Esophagus muscularis mucosa (tissue), 4 donors: ENCODE measurements at regions not wholly inside any gene's neighbourhood (a gene's known extent, or its start where the extent isn't known, plus 50 kb on each side); places are given as distances from the start of the nearest gene placed in this dataset.
A peak's percentile ranks its signal among the peaks of the same experiment; 100 is the strongest.

ENCODE experiments used
- DNase-seq: peaks from one replicate; pipeline ENCODE4 v3.0.0-alpha.2; 2017; ENCODE audit errors: extremely low spot score
- H3K27ac ChIP-seq, 4 donors: fragments of 200-600 bp; sonication (generic); replicated peaks in 1 of 4; 1 replicate in 3 of 4; 2 replicates in 1 of 4; pipeline ENCODE4 v1.5.1; 2016 to 2019; ENCODE audit warnings: mild to moderate bottlenecking in 1 of 4
- H3K27me3 ChIP-seq, 4 donors: fragments of 200-600 bp; sonication (generic); one replicate each; pipeline versions ENCODE4 v1.5.1 to v1.6.0; 2016 to 2019
- H3K36me3 ChIP-seq, 4 donors: fragments of 200-600 bp; sonication (generic); one replicate each; pipeline ENCODE4 v1.5.1; 2016 to 2019
- H3K4me1 ChIP-seq, 4 donors: fragments of 200-600 bp; sonication (generic); one replicate each; pipeline ENCODE4 v1.5.1; 2016 to 2019
- H3K4me3 ChIP-seq, 4 donors: fragments of 200-600 bp; sonication (generic); 1 replicate in 2 of 4; 2 replicates in 2 of 4; pipeline ENCODE4 v1.5.1; 2016 to 2019; ENCODE audit warnings: mild to moderate bottlenecking in 4 of 4, moderate library complexity in 1 of 4
- H3K9me3 ChIP-seq, 4 donors: fragments of 200-600 bp; sonication (generic); 1 replicate in 3 of 4; 2 replicates in 1 of 4; pipeline ENCODE4 v1.5.1; 2016 to 2019
- CTCF ChIP-seq, 3 experiments: fragments of 200-600 bp in 2 of 3; fragments of 450-650 bp in 1 of 3; sonication (generic) in 2 of 3; IDR thresholded peaks; one replicate each; pipeline ENCODE4 v1.5.1; 2017 to 2019; ENCODE audit warnings: antibody characterized with exemption in 3 of 3, mild to moderate bottlenecking in 2 of 3, moderate library complexity in 1 of 3
- EP300 ChIP-seq: sonication (generic); formaldehyde crosslinking; IDR thresholded peaks from one replicate; pipeline ENCODE4 v1.6.1; 2017; ENCODE audit warnings: antibody characterized with exemption
- POLR2A ChIP-seq: fragments of 450-650 bp; IDR thresholded peaks from one replicate; pipeline ENCODE4 v1.6.1; 2017; ENCODE audit warnings: antibody characterized with exemption, moderate library complexity, mild to moderate bottlenecking, low read depth
- POLR2AphosphoS5 ChIP-seq, 2 donors: sonication (generic); formaldehyde crosslinking; IDR thresholded peaks; one replicate each; pipeline ENCODE4 v1.6.1; 2017; ENCODE audit warnings: antibody characterized with exemption in 2 of 2
- WGBS: methylation state at CpG from one replicate; pipeline ENCODE4 v1.1.5; 2018; 5-methylcytosine and 5-hydroxymethylcytosine counted together
- intact Hi-C: fragments of 100-400 bp; cut with DNase I; formaldehyde crosslinking; loops from one replicate; pipeline ENCODE4 v1.15.1; 2023

GRCh38 chr6:6810727-6811126 lies 222.2 kb downstream of the LY86 start:
- intact Hi-C loops: no loop called here
- peak overlapping the region in 2 of 4 donors; percentile 1 to 23 for H3K27ac ChIP-seq
- WGBS: 75% methylated on average over 6 of the region's 6 CpGs

DNA sequence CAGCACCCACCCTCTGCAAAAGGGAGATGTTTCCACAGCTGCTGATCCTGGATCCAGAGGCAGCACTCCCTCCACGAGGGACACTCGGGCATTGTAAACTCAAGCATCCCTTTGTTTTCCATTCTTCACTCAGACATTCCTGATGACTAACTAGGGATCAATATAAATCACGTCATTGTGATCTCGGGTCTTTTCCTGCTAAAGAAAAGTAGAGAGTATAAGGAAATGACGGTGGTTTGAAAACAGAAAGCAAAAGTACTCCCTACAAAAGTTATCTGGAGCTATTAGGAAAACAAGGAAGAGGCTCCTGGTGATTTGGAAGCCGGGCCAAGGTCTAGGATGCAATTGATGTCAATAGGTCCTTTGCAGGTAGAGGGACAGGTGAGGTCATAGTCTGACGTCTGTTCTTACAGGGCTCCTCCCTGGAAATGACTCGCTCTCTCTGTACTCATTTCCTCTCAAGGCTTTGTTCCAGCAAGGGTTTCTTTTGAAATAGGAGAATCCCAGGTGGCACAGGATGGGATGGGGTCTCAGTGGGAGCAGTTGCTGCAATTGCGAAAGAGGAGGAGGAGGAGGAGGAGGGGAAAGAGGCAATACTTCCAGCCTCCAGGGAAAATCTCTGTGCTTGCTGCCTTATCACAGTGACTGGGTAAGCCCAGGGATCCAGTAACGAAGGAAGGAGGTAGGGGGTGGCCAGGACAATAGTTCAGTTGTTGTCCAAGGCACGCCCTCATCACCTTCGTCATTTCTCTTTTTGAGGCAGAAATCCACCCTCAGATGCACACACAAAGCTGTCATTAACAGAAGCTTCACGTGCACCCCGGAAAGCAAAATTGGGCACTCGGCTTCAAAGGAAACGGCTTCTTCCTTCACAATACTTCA lies 222.8 kb downstream of the LY86 start:
- 26% methylated on average over 16 of the region's 16 CpGs for WGBS
- Histone ChIP-seq H3K4me3 (peak overlapping the region; percentile 36 to 51 (median 38)), H3K9me3 (no peaks in the 10 kb centered on the region), H3K27ac (peak overlapping the region in 3 of 4 donors; percentile 4 to 37 (median 14)), H3K4me1 (peaks cover 0 to 19% (median 5%) of the 10 kb centered on the region in 4 donors), H3K27me3 (peaks cover 0 to 11% (median 0%) of the 10 kb centered on the region in 4 donors), H3K36me3 (no peaks in the 10 kb centered on the region)
- intact Hi-C loops: no loop called here
- TF ChIP-seq CTCF (IDR thresholded peaks at IDR 0.05): no peak
- peak in 1 of 2 donors; percentile 13 for TF ChIP-seq POLR2AphosphoS5 (IDR thresholded peaks at IDR 0.05)
- no peak for DNase-seq

More at GRCh38 chr6:6810727-6811126, 222.2 kb downstream of the LY86 start:
- Histone ChIP-seq H3K4me1 (peaks cover 0 to 19% (median 5%) of the 10 kb centered on the region in 4 donors), H3K4me3 (peak overlapping the region; percentile 36 to 51 (median 38)), H3K9me3 (no peaks in the 10 kb centered on the region), H3K27me3 (peaks cover 0 to 13% (median 0%) of the 10 kb centered on the region in 4 donors), H3K36me3 (no peaks in the 10 kb centered on the region)
- no peak for DNase-seq
- TF ChIP-seq EP300 (no peak), POLR2A (no peak), POLR2AphosphoS5 (IDR thresholded peaks at IDR 0.05) (no peak), CTCF (IDR thresholded peaks at IDR 0.05) (no peak)

DNA sequence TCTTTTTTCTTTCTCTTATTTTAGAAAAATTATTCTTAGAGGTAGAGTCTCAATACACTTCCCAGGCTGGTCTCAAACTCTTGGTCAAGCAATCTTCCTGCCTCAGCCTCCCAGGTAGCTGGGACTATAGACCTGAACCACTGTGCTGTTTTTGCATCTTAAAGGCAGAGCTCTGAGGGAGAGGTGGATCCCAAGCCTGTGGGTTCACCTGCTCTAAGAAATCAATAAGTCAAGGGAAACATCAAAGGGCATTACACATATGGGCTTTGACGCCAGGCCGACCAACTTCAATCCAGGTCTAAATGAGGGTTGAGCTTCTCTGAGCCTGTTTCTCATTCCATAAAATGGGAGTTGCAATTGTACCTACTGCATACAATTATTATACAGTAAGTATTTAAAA lies 223.9 kb downstream of the LY86 start:
- WGBS: 97% methylated on average over 2 of the region's 2 CpGs
- intact Hi-C loops: no loop called here
- DNase-seq: no peak

DNA sequence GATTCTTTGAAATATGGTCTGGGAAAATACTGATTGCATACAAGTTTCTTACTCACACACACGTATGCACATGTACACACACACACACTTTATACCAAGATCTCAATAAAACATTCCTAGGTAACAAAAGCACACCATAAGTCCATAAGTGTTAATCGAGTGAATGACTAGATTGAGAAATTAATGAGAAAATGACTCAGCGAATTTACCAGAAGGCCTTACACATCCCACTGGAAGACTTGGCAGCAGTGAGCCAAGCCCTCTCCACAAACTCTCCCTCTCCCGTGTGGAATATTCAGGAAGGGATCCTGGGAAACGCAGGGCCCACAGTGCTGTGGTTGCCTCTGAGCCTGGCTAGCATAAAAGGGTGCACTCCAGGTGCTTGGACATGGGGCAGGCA lies 227.2 kb downstream of the LY86 start:
- Histone ChIP-seq H3K36me3 (no peaks in the 10 kb centered on the region), H3K27me3 (peaks cover 0 to 3% (median 0%) of the 10 kb centered on the region in 4 donors), H3K27ac (no peak overlapping the region), H3K9me3 (no peaks in the 10 kb centered on the region), H3K4me3 (no peak overlapping the region), H3K4me1 (peaks cover 0 to 13% (median 5%) of the 10 kb centered on the region in 4 donors)
- 77% methylated on average over 5 of the region's 5 CpGs for WGBS
- DNase-seq: no peak
- intact Hi-C loops: no loop called here
- no peak for TF ChIP-seq POLR2AphosphoS5 (IDR thresholded peaks at IDR 0.05)
- no peak for TF ChIP-seq EP300
- TF ChIP-seq POLR2A: no peak
- TF ChIP-seq CTCF (IDR thresholded peaks at IDR 0.05): no peak

More for the DNA sequence above, 223.9 kb downstream of the LY86 start:
- Histone ChIP-seq H3K9me3 (no peaks in the 10 kb centered on the region), H3K36me3 (no peaks in the 10 kb centered on the region), H3K4me3 (no peak overlapping the region), H3K27ac (no peak overlapping the region), H3K27me3 (peaks cover 0 to 11% (median 0%) of the 10 kb centered on the region in 4 donors), H3K4me1 (peaks cover 0 to 14% (median 5%) of the 10 kb centered on the region in 4 donors)
- TF ChIP-seq POLR2A (no peak), EP300 (no peak), POLR2AphosphoS5 (IDR thresholded peaks at IDR 0.05) (no peak), CTCF (IDR thresholded peaks at IDR 0.05) (no peak)
